Parathyroid adenoma (tissue), 2 donors: ENCODE measurements at regions not wholly inside any gene's neighbourhood (a gene's known extent, or its start where the extent isn't known, plus 50 kb on each side); places are given as distances from the start of the nearest gene placed in this dataset.

ENCODE experiments used
- H2AFZ ChIP-seq: fragments of 300-600 bp; sonication (generic); one replicate; pipeline ENCODE4 v1.7.0; 2017; ENCODE audit warnings: antibody characterized with exemption, mild to moderate bottlenecking
- H3K27ac ChIP-seq: fragments of 300-600 bp; sonication (generic); one replicate; pipeline ENCODE4 v1.7.0; 2017
- H3K27me3 ChIP-seq: fragments of 300-600 bp; sonication (generic); one replicate; pipeline ENCODE4 v1.7.0; 2017; ENCODE audit warnings: low read length; ENCODE audit not compliant: control insufficient read depth, insufficient read depth
- H3K36me3 ChIP-seq: fragments of 300-600 bp; sonication (generic); one replicate; pipeline ENCODE4 v1.7.0; 2017; ENCODE audit warnings: low read length; ENCODE audit not compliant: control insufficient read depth, insufficient read depth
- H3K4me1 ChIP-seq: fragments of 300-600 bp; sonication (generic); one replicate; pipeline ENCODE4 v1.7.0; 2017; ENCODE audit warnings: control low read depth
- H3K4me2 ChIP-seq: fragments of 300-600 bp; sonication (generic); one replicate; pipeline ENCODE4 v1.7.0; 2017; ENCODE audit warnings: low read length
- H3K4me3 ChIP-seq: fragments of 300-600 bp; sonication (generic); one replicate; pipeline ENCODE4 v1.7.0; 2017; ENCODE audit warnings: low read depth, low read length
- H3K79me2 ChIP-seq: fragments of 300-600 bp; sonication (generic); one replicate; pipeline ENCODE4 v1.7.0; 2017; ENCODE audit warnings: control low read depth
- H3K9ac ChIP-seq: fragments of 300-600 bp; sonication (generic); one replicate; pipeline ENCODE4 v1.7.0; 2017; ENCODE audit warnings: mild to moderate bottlenecking
- H3K9me3 ChIP-seq: fragments of 300-600 bp; sonication (generic); one replicate; pipeline ENCODE4 v1.7.0; 2017; ENCODE audit warnings: low read length; ENCODE audit not compliant: control insufficient read depth
- TF ChIP-seq, protein P1 (sequence below): fragments of 300-600 bp; sonication (generic); IDR thresholded peaks from one replicate; pipeline ENCODE4 v1.7.0; 2017; ENCODE audit warnings: antibody characterized with exemption, mild to moderate bottlenecking
- donor health status: primary hyperparathyroidism.

DNA sequence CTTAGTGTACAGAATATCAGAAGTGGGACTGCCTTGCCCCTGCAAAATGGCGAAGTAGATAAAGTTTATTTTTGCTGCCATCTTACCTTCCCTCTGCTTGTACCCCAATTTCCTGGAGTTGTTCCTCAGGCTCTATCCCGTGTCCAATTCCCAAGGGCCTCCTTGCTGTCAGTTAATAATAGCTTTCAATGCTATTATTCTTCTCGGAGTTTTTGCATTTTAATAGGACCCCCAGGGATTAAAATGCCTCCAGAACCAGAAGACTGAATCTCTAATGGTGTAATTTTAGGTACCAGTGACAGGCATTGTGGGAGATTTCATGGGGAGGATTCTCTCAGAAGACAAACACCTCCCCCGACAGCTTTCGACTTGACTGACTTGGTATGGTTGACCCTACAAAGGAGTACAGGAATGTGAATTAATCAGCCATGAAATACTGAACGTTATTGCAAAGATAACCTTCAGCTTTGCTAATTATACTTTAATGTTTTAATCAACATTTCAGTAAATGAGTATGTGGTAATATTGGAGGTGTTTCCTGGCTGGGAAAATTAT is 75.2 kb downstream of the ZNF22 start:
- Histone ChIP-seq H3K36me3 (no peaks in the 10 kb centered on the region), H3K79me2 (no peaks in the 10 kb centered on the region), H3K4me2 (no peak overlapping the region), H2AFZ (no peak overlapping the region), H3K9me3 (no peaks in the 10 kb centered on the region), H3K27me3 (no peaks in the 10 kb centered on the region), H3K4me1 (no peaks in the 10 kb centered on the region), H3K9ac (no peak overlapping the region), H3K27ac (no peak overlapping the region), H3K4me3 (no peak overlapping the region)
- TF ChIP-seq, protein P1, sequence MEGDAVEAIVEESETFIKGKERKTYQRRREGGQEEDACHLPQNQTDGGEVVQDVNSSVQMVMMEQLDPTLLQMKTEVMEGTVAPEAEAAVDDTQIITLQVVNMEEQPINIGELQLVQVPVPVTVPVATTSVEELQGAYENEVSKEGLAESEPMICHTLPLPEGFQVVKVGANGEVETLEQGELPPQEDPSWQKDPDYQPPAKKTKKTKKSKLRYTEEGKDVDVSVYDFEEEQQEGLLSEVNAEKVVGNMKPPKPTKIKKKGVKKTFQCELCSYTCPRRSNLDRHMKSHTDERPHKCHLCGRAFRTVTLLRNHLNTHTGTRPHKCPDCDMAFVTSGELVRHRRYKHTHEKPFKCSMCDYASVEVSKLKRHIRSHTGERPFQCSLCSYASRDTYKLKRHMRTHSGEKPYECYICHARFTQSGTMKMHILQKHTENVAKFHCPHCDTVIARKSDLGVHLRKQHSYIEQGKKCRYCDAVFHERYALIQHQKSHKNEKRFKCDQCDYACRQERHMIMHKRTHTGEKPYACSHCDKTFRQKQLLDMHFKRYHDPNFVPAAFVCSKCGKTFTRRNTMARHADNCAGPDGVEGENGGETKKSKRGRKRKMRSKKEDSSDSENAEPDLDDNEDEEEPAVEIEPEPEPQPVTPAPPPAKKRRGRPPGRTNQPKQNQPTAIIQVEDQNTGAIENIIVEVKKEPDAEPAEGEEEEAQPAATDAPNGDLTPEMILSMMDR = no peak

DNA sequence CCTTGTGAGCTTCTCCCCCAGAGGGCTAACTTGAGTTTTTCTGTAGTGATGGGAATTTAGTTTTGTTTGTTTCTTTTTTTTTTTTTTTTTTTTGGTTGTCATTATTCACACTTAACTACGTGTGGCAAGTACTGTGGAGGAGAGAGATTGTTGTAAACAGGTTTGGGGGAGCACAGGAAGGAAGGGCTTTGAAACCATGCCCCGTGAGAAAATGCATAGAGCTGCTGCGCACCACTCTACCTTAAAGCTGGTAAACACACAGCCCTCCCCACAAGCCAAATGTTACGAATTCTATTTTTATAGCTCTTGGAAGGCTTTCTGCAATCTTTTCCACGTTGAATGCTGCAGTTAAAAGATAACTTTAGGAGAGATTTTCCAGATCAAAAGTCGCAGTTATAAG is 76.2 kb downstream of the ZNF22 start:
- Histone ChIP-seq H3K4me3 (no peak overlapping the region), H3K36me3 (no peaks in the 10 kb centered on the region), H3K9ac (no peak overlapping the region), H3K27me3 (no peaks in the 10 kb centered on the region), H3K9me3 (no peaks in the 10 kb centered on the region), H3K27ac (no peak overlapping the region), H3K4me2 (no peak overlapping the region), H2AFZ (no peak overlapping the region), H3K79me2 (no peaks in the 10 kb centered on the region), H3K4me1 (no peaks in the 10 kb centered on the region)
- TF ChIP-seq, protein P1 = no peak

DNA sequence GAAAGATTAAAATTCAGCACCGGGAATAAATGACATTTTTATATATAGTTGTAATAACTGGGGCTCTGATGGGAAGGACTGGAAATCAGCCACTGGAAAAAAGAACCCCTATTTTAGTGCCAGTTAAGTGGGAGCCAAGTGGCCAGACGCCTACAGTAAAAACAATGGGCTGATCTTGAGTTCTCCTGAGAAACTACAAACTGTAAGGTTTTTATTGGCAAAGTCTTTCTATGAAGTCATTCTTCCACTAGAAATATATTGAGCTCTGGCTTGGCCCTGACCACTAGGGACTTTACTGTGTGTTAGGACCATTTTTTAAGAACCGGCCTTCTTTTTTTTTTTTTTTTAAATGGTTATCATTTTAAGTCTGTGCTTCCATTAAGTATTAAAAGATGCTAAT is 79.6 kb downstream of the ZNF22 start:
- H3K79me2 ChIP-seq = no peaks in the 10 kb centered on the region
- no peaks in the 10 kb centered on the region for H3K36me3 ChIP-seq
- no peaks in the 10 kb centered on the region for H3K27me3 ChIP-seq
- TF ChIP-seq, protein P1 = no peak
- H3K4me2 ChIP-seq = no peak overlapping the region
- H3K9ac ChIP-seq = no peak overlapping the region
- no peak overlapping the region for H3K27ac ChIP-seq
- H3K4me3 ChIP-seq = no peak overlapping the region
- H3K9me3 ChIP-seq = no peaks in the 10 kb centered on the region
- no peak overlapping the region for H2AFZ ChIP-seq
- H3K4me1 ChIP-seq = no peaks in the 10 kb centered on the region

DNA sequence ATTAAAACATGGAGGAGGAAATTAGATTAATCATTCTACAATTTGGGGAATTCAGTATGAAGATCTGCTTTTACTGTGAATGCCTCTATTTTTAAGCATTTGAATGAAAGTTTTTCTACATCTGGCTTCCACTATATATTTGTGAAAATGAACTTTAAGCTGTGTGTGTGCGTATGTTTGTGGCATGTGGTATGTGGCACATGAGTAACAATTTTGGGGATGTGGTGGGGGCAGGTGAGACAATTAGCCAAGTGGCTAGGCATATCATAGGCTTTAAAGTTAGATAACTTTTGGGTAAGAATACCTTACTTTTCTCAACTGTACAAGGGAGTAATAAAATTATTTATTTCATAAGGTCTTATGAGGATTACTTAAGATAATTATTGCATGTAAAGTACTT is 81.5 kb downstream of the ZNF22 start:
- no peak overlapping the region for H3K4me2 ChIP-seq
- no peaks in the 10 kb centered on the region for H3K36me3 ChIP-seq
- H3K4me1 ChIP-seq = no peaks in the 10 kb centered on the region
- H3K9me3 ChIP-seq = no peaks in the 10 kb centered on the region
- H3K27ac ChIP-seq = no peak overlapping the region
- H3K9ac ChIP-seq = no peak overlapping the region
- H3K79me2 ChIP-seq = no peaks in the 10 kb centered on the region
- no peak overlapping the region for H2AFZ ChIP-seq
- H3K4me3 ChIP-seq = no peak overlapping the region
- TF ChIP-seq, protein P1 = no peak
- no peaks in the 10 kb centered on the region for H3K27me3 ChIP-seq

DNA sequence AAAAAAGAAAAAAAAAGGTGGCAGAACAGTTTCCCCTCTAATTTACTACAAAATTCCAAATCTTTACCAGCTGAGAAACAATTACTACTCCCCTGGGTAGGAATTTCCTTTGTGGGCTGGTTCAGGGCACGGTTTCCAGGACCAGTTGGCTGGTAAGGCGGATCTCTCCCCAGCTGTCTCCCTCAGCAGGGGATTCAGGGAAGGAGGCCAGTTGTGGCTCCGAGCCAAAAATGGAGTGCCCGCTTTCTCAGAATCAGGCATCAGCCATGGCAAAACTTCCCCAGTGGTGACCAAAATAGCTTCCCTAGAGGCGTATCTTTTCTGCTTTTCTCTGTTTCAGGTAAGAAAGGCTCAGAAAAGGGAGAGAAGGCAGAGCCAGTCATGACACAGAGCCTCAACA is 91.2 kb downstream of the ZNF22 start:
- H3K4me3 ChIP-seq = no peak overlapping the region
- H3K27me3 ChIP-seq = no peaks in the 10 kb centered on the region
- no peak overlapping the region for H3K27ac ChIP-seq
- no peaks in the 10 kb centered on the region for H3K36me3 ChIP-seq
- TF ChIP-seq, protein P1 = no peak
- no peaks in the 10 kb centered on the region for H3K9me3 ChIP-seq
- no peak overlapping the region for H2AFZ ChIP-seq
- H3K4me2 ChIP-seq = no peak overlapping the region
- no peaks in the 10 kb centered on the region for H3K79me2 ChIP-seq
- no peak overlapping the region for H3K9ac ChIP-seq
- H3K4me1 ChIP-seq = no peaks in the 10 kb centered on the region
